HepG2 (cell line): ENCODE measurements at regions not wholly inside any gene's neighbourhood (a gene's known extent, or its start where the extent isn't known, plus 50 kb on each side); places are given as distances from the start of the nearest gene placed in this dataset.

Experiments
- ATAC-seq: fragments of 200-7000 bp; cut with Tn5 transposase; 3 replicates; pipeline ENCODE4 v1.9.1; 2020; ENCODE audit warnings: mild to moderate bottlenecking, moderate library complexity
- BruUV-seq: library from RNA; stranded (reverse); fragments of 400-500 nt; replicated peaks from 2 replicates; lab custom pipeline; 2021; lab: Mats Ljungman, UMichigan
- CTCF ChIA-PET: fragments of 300-600 bp; formaldehyde crosslinking; extraction: SDS; loops from one replicate; lab custom pipeline; 2021; ENCODE audit warnings: low total read pairs, inconsistent platforms, low intra/inter-chr PET ratio; lab: Yijun Ruan, JAX
- POLR2A ChIA-PET: fragments of 350-600 bp; sonication (Branson Sonifier 250); formaldehyde crosslinking; loops from one replicate; lab custom pipeline; 2020; ENCODE audit warnings: antibody characterized with exemption, inconsistent platforms; lab: Yijun Ruan, JAX
- DNase-seq: peaks from one replicate; pipeline ENCODE4 v3.0.0-alpha.2; 2015; ENCODE audit warnings: low spot score
- FAIRE-seq: peaks from 3 replicates; lab custom pipeline; 2011; peaks lifted over from hg19 to GRCh38; lab: Jason Lieb, UNC
- H2AFZ ChIP-seq: one replicate; pipeline ENCODE4 v1.6.1; 2011; ENCODE audit warnings: low read length, inconsistent platforms
- H3K27ac ChIP-seq: fragments of 300-600 bp; 3 replicates; pipeline ENCODE4 v1.8.0; 2011; ENCODE audit warnings: mixed run types, mild to moderate bottlenecking, mixed read lengths, low read length, inconsistent platforms; ENCODE audit not compliant: insufficient read depth; ENCODE audit errors: extremely low read length
- H3K27me3 ChIP-seq, 2 experiments: fragments of 200-600 bp in 1 of 2; 2 replicates in 1 of 2; 3 replicates in 1 of 2; pipeline versions ENCODE4 v1.6.0 to v1.8.0; 2011; ENCODE audit warnings: low read length in 2 of 2, mild to moderate bottlenecking in 2 of 2, moderate library complexity in 2 of 2, inconsistent platforms in 1 of 2; ENCODE audit not compliant: insufficient read depth in 2 of 2, control insufficient read depth in 1 of 2
- H3K36me3 ChIP-seq, 2 experiments: fragments of 200-600 bp in 1 of 2; replicated peaks in 1 of 2; 2 replicates in 1 of 2; 3 replicates in 1 of 2; pipeline versions ENCODE4 v1.5.1 to v1.8.0; 2011; ENCODE audit warnings: low read length in 2 of 2, inconsistent platforms in 1 of 2; ENCODE audit not compliant: insufficient read depth in 2 of 2, control insufficient read depth in 1 of 2
- H3K4me1 ChIP-seq: 2 replicates; pipeline ENCODE4 v1.5.1; 2012; ENCODE audit warnings: low read length, inconsistent platforms; ENCODE audit not compliant: insufficient read depth
- H3K4me2 ChIP-seq: 2 replicates; pipeline ENCODE4 v1.6.0; 2011; ENCODE audit warnings: low read depth, low read length, inconsistent platforms
- H3K4me3 ChIP-seq, 3 experiments: fragments of 200-600 bp in 1 of 3; sonication (generic), shearing (Covaris generic) in 1 of 3; replicated peaks in 1 of 3; 2 replicates each; pipeline ENCODE4 v1.5.1; 2011 to 2016; ENCODE audit warnings: low read length in 3 of 3, inconsistent platforms in 2 of 3, low read depth in 2 of 3, mild to moderate bottlenecking in 2 of 3, control low read depth in 1 of 3, mixed read lengths in 1 of 3; ENCODE audit not compliant: insufficient read depth in 1 of 3
- H3K79me2 ChIP-seq: one replicate; pipeline ENCODE4 v1.6.1; 2011; ENCODE audit warnings: low read length, inconsistent platforms; ENCODE audit not compliant: insufficient read depth
- H3K9ac ChIP-seq: 2 replicates; pipeline ENCODE4 v1.6.0; 2011; ENCODE audit warnings: mild to moderate bottlenecking, low read depth, low read length, inconsistent platforms; ENCODE audit not compliant: insufficient read depth
- H3K9me3 ChIP-seq: 2 replicates; pipeline ENCODE4 v1.5.1; 2012; ENCODE audit warnings: mild to moderate bottlenecking, low read length
- H4K20me1 ChIP-seq: 2 replicates; pipeline ENCODE4 v1.6.0; 2011; ENCODE audit warnings: inconsistent platforms, mild to moderate bottlenecking, low read length, moderate library complexity; ENCODE audit not compliant: insufficient read depth
- AGO1 ChIP-seq: fragments of 200-400 bp; formaldehyde crosslinking; IDR thresholded peaks from 2 replicates; pipeline ENCODE4 v1.6.1; 2017; ENCODE audit warnings: mild to moderate bottlenecking, low read depth, low read length, moderate library complexity; ENCODE audit not compliant: poor library complexity, severe bottlenecking
- HNF1B ChIP-seq: sonication (generic); formaldehyde crosslinking; IDR thresholded peaks from 2 replicates; pipeline ENCODE4 v1.5.1; 2020; ENCODE audit warnings: mild to moderate bottlenecking, moderate library complexity, missing genetic modification reagents
- SOX6 ChIP-seq, 2 experiments: fragments of 450-650 bp in 1 of 2; sonication (generic) in 1 of 2; formaldehyde crosslinking in 1 of 2; IDR thresholded peaks; 2 replicates each; pipeline versions ENCODE4 v1.4.0 to v1.6.1; 2017 to 2020; ENCODE audit warnings: antibody characterized with exemption in 1 of 2, mild to moderate bottlenecking in 1 of 2, missing genetic modification reagents in 1 of 2
- SSRP1 ChIP-seq: IDR thresholded peaks from 2 replicates; pipeline ENCODE4 v1.6.1; 2016; ENCODE audit warnings: control low read depth
- ZFP41 ChIP-seq: sonication (generic); formaldehyde crosslinking; IDR thresholded peaks from 2 replicates; pipeline ENCODE4 v1.4.0; 2020; ENCODE audit warnings: mild to moderate bottlenecking, missing genetic modification reagents, borderline replicate concordance
- ZNF142 ChIP-seq: sonication (generic); formaldehyde crosslinking; IDR thresholded peaks from 2 replicates; pipeline ENCODE4 v1.4.0; 2020; ENCODE audit warnings: missing genetic modification reagents
- ZNF329 ChIP-seq: sonication (generic); formaldehyde crosslinking; IDR thresholded peaks from 2 replicates; pipeline ENCODE4 v1.9.0; 2021; ENCODE audit warnings: low read depth, mild to moderate bottlenecking, missing genetic modification reagents
- ZNF530 ChIP-seq: sonication (generic); formaldehyde crosslinking; IDR thresholded peaks from 2 replicates; pipeline ENCODE4 v1.5.0; 2020; ENCODE audit warnings: low read depth, mild to moderate bottlenecking, missing genetic modification reagents
- ZNF879 ChIP-seq: sonication (generic); formaldehyde crosslinking; IDR thresholded peaks from 2 replicates; pipeline ENCODE4 v1.8.1; 2023; ENCODE audit warnings: missing genetic modification reagents
- WGBS: methylation state at CpG from one replicate; pipeline ENCODE4 v1.1.6; 2017; ENCODE audit warnings: low lambda C conversion rate; 5-methylcytosine and 5-hydroxymethylcytosine counted together
- in situ Hi-C: cut with HindIII; loops from 2 replicates; pipeline ENCODE4 v1.10.0; 2017; ENCODE audit warnings: low pct_unique_long_range_greater_than_20kb; ENCODE audit not compliant: extremely low pct_ligation_motif_present
- intact Hi-C: fragments of 100-400 bp; cut with micrococcal nuclease; formaldehyde crosslinking; loops from one replicate; pipeline ENCODE4 v1.10.0; 2022; ENCODE audit not compliant: unreplicated experiment
- TF ChIP-seq, protein P1 (sequence below): sonication (generic); formaldehyde crosslinking; IDR thresholded peaks from 2 replicates; pipeline ENCODE4 v1.5.0; 2020; ENCODE audit warnings: mild to moderate bottlenecking, missing genetic modification reagents, moderate library complexity
- TF ChIP-seq, protein P2 (sequence below), 2 experiments: sonication (generic) in 1 of 2; formaldehyde crosslinking in 1 of 2; IDR thresholded peaks; 2 replicates each; pipeline versions ENCODE4 v1.5.1 to v1.6.1; 2011 to 2020; ENCODE audit warnings: borderline replicate concordance in 1 of 2, low read depth in 1 of 2, low read length in 1 of 2, mild to moderate bottlenecking in 1 of 2, missing genetic modification reagents in 1 of 2, moderate library complexity in 1 of 2

DNA sequence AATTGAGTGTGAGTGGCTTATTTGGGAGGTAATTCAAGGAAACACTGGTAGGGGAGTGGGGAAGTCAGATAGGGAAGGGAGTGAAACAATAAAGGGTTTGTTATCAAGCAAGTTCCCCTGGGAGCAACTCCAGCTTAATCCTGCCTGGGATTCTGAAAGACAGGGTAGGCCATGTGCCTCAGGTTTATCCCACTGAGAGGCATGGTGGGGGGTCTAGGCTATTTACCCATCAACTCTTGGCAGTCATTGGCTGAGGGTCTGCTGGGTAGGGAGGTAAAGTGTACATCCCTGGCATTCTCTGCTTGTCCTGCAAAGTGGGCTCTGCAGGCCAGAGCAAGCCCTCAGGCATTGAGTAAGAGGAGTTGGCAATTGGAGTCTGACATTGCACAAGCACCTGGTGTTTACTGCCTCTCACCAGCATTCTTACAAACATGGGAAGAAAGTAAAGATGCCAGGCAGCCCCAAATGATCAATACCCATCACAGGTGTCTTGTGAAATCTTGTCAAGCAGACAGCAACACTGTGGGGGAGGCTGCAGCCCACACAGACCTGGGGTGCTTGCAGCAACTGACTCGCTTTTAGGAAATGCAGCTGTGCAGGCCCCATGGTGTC is 169.3 kb downstream of the KTN1 start:
- Histone ChIP-seq H3K9ac (no peak overlapping the region), H2AFZ (no peak overlapping the region), H3K27ac (no peak overlapping the region), H3K36me3 (no peaks in the 10 kb centered on the region), H4K20me1 (no peaks in the 10 kb centered on the region), H3K4me2 (no peak overlapping the region), H3K79me2 (no peaks in the 10 kb centered on the region), H3K4me3 (no peak overlapping the region), H3K9me3 (no peaks in the 10 kb centered on the region), H3K27me3 (no peaks in the 10 kb centered on the region), H3K4me1 (peaks cover 18% of the 10 kb centered on the region)
- in situ Hi-C loops (no loop called here), intact Hi-C loops (no loop called here)
- FAIRE-seq: no peak
- BruUV-seq: no TSS peak
- no peak for ATAC-seq
- DNase-seq: no peak
- WGBS: 0% methylated on average over 1 of the region's 1 CpG
- ChIA-PET CTCF (no interaction called here), POLR2A (no interaction called here)
- TF ChIP-seq HNF1B (no peak), ZNF879 (no peak), SSRP1 (CRISPR knock-in tag) (no peak), ZNF142 (CRISPR knock-in tag) (no peak), ZNF530 (CRISPR knock-in tag) (no peak), ZFP41 (no peak), AGO1 (no peak), SOX6 (IDR thresholded peaks at IDR 0.05) (no peak), SOX6 (CRISPR knock-in tag; IDR thresholded peaks at IDR 0.05) (no peak), ZNF329 (CRISPR knock-in tag) (no peak)
- TF ChIP-seq, protein P1, sequence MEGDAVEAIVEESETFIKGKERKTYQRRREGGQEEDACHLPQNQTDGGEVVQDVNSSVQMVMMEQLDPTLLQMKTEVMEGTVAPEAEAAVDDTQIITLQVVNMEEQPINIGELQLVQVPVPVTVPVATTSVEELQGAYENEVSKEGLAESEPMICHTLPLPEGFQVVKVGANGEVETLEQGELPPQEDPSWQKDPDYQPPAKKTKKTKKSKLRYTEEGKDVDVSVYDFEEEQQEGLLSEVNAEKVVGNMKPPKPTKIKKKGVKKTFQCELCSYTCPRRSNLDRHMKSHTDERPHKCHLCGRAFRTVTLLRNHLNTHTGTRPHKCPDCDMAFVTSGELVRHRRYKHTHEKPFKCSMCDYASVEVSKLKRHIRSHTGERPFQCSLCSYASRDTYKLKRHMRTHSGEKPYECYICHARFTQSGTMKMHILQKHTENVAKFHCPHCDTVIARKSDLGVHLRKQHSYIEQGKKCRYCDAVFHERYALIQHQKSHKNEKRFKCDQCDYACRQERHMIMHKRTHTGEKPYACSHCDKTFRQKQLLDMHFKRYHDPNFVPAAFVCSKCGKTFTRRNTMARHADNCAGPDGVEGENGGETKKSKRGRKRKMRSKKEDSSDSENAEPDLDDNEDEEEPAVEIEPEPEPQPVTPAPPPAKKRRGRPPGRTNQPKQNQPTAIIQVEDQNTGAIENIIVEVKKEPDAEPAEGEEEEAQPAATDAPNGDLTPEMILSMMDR (CRISPR knock-in tag): no peak
- TF ChIP-seq, protein P2, sequence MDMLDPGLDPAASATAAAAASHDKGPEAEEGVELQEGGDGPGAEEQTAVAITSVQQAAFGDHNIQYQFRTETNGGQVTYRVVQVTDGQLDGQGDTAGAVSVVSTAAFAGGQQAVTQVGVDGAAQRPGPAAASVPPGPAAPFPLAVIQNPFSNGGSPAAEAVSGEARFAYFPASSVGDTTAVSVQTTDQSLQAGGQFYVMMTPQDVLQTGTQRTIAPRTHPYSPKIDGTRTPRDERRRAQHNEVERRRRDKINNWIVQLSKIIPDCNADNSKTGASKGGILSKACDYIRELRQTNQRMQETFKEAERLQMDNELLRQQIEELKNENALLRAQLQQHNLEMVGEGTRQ (IDR thresholded peaks at IDR 0.05; ENCODE audit: low read depth, low read length): no peak
- TF ChIP-seq, protein P2 (CRISPR knock-in tag; IDR thresholded peaks at IDR 0.05; ENCODE audit: borderline replicate concordance): no peak
